ENCODE measurements at regions not wholly inside any gene's neighbourhood (a gene's known extent, or its start where the extent isn't known, plus 50 kb on each side); places are given as distances from the start of the nearest gene placed in this dataset.

GRCh38 chr1:184141361-184141880, 89.9 kb downstream of the TSEN15 start:
- ChIA-PET CTCF (no interaction called here), POLR2A (no interaction called here)

- ChIA-PET POLR2A (no interaction called here), CTCF (no interaction called here)
Measured at GRCh38 chr1:184143449-184143848, 91.9 kb downstream of the TSEN15 start.

- ChIA-PET POLR2A (no interaction called here), CTCF (no interaction called here)
Measured at GRCh38 chr1:184145083-184145482, 93.6 kb downstream of the TSEN15 start.

GRCh38 chr1:184146202-184146601, 94.7 kb downstream of the TSEN15 start:
- CTCF ChIA-PET: interaction anchor here (1.0 kb wide), 1 partner anchor 59 kb away, joined by 3 read pairs; no protein-coding TSS in a partner anchor
- POLR2A ChIA-PET: no interaction called here

GRCh38 chr1:184150776-184151531, 99.4 kb downstream of the TSEN15 start:
- CTCF ChIA-PET: no interaction called here

GRCh38 chr1:184152434-184152898, 100.9 kb downstream of the TSEN15 start:
- CTCF ChIA-PET: interaction anchor here (0.7 kb wide), 1 partner anchor 154 kb away, joined by 4 read pairs; no protein-coding TSS in a partner anchor
- POLR2A ChIA-PET: no interaction called here

More at GRCh38 chr1:184150776-184151531, 99.4 kb downstream of the TSEN15 start:
- POLR2A ChIA-PET: no interaction called here

- CTCF ChIA-PET: interaction anchor here (0.7 kb wide), 1 partner anchor 154 kb away, joined by 4 read pairs; no protein-coding TSS in a partner anchor
- POLR2A ChIA-PET: no interaction called here
Measured at GRCh38 chr1:184152974-184153373, 101.4 kb downstream of the TSEN15 start.

- POLR2A ChIA-PET: no interaction called here
- CTCF ChIA-PET: no interaction called here
Measured at GRCh38 chr1:184153731-184154130, 102.2 kb downstream of the TSEN15 start.

GRCh38 chr1:184156521-184157393, 105.2 kb downstream of the TSEN15 start:
- ChIA-PET POLR2A (no interaction called here), CTCF (no interaction called here)

- CTCF ChIA-PET: no interaction called here
- POLR2A ChIA-PET: no interaction called here
Measured at GRCh38 chr1:184157394-184157742, 105.8 kb downstream of the TSEN15 start.

GRCh38 chr1:184158896-184159681, 107.6 kb downstream of the TSEN15 start:
- CTCF ChIA-PET: no interaction called here
- POLR2A ChIA-PET: interaction anchor here (1.0 kb wide), 1 partner anchor 228 kb away, joined by 3 read pairs; the partner anchor contains the start of gene C1orf21

GRCh38 chr1:184160236-184160635, 108.7 kb downstream of the TSEN15 start:
- ChIA-PET CTCF (interaction anchor here (0.7 kb wide), 2 partner anchors 59 to 81 kb away, joined by 3 read pairs; no protein-coding TSS in a partner anchor), POLR2A (interaction anchor here (0.7 to 1.0 kb wide), 4 partner anchors 109 to 634 kb away, joined by 3 to 11 read pairs (median 5); partner anchors contain the start of genes C1orf21 and TSEN15)

- POLR2A ChIA-PET: interaction anchor here (0.7 kb wide), 1 partner anchor 633 kb away, joined by 6 read pairs; no protein-coding TSS in a partner anchor
- CTCF ChIA-PET: no interaction called here
Measured at GRCh38 chr1:184161071-184161698, 109.7 kb downstream of the TSEN15 start.

GRCh38 chr1:184162281-184162680, 110.8 kb downstream of the TSEN15 start:
- ChIA-PET POLR2A (no interaction called here), CTCF (no interaction called here)

GRCh38 chr1:184163674-184164465, 112.3 kb downstream of the TSEN15 start:
- CTCF ChIA-PET: interaction anchor here (0.6 to 0.8 kb wide), 2 partner anchors 59 to 222 kb away, joined by 3 read pairs; no protein-coding TSS in a partner anchor
- POLR2A ChIA-PET: interaction anchor here (0.7 kb wide), 1 partner anchor 257 kb away, joined by 3 read pairs; no protein-coding TSS in a partner anchor

- POLR2A ChIA-PET: no interaction called here
- CTCF ChIA-PET: interaction anchor here (0.6 kb wide), 1 partner anchor 223 kb away, joined by 3 read pairs; no protein-coding TSS in a partner anchor
Measured at GRCh38 chr1:184164536-184164935, 113.0 kb downstream of the TSEN15 start.

- ChIA-PET POLR2A (no interaction called here), CTCF (no interaction called here)
Measured at GRCh38 chr1:184166485-184166884, 115.0 kb downstream of the TSEN15 start.

- ChIA-PET POLR2A (no interaction called here), CTCF (no interaction called here)
Measured at GRCh38 chr1:184167352-184167751, 115.8 kb downstream of the TSEN15 start.
